Stimulated activated CD4-positive, alpha-beta T cell treated with anti-CD3 and anti-CD28 coated beads, Interleukin-4, amount 100 ng/mL, for 24 hours (primary cell): ENCODE measurements at regions not wholly inside any gene's neighbourhood (a gene's known extent, or its start where the extent isn't known, plus 50 kb on each side); places are given as distances from the start of the nearest gene placed in this dataset.

Experiments used
- DNase-seq: peaks from one replicate; pipeline ENCODE4 v3.0.0-alpha.2; 2020

DNA sequence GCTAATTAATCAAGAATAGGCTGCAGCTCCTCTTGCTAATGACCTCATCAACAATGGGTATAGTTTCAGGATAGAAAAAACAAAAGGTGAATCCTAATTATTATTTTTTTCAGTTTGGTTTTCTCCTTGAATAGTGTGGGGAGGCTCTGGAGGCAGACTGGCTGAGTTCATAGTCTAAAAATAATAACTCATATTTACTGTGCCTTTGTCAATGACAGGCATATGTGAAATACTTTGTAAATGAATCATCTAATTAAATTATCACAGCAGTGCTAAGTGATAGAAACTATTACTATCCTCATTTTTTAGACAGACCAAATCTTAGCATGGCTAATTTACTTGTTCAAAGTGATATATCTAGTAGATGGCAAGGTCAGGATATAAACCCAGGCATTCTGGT, 1261.0 kb upstream of the SLC10A2 start:
- no peak for DNase-seq

DNA sequence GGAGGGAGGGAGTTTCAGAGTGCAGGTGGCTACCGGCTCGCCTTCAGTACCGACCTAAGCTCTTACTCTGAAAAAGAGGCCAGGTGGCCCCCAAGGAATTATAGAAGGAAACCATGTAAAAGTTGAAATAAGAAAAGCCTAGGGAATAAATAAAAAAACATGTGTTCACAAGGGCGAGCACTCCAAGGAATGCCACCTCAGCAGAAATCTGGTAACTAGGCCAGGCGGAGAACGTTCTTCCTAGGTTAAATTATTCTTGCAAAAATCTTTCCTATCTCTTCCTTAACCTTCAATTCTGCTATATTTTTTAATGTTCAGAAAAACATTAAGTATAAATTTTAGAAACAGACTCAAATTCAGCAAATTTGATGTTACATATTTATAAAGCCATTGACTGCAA, 1260.3 kb upstream of the SLC10A2 start:
- no peak for DNase-seq

DNA sequence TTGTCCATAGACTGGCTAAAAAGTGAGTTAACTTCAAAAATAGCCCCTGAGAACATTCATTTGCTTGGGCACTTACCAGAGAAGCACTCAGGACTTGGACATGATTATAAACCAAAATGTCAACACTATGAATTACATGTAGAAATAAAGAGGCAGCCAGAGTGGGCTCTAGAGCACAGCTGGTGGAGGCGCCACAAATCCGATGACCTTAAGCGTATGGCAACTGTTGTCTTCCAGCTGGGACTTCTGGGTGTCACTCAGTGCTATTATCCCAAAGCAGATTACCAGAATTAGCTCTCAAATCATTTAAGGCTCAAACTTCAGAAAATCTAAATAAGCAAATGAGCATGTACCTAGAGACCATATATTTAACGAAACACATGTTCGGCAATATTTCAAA, 1255.5 kb upstream of the SLC10A2 start:
- DNase-seq: no peak

DNA sequence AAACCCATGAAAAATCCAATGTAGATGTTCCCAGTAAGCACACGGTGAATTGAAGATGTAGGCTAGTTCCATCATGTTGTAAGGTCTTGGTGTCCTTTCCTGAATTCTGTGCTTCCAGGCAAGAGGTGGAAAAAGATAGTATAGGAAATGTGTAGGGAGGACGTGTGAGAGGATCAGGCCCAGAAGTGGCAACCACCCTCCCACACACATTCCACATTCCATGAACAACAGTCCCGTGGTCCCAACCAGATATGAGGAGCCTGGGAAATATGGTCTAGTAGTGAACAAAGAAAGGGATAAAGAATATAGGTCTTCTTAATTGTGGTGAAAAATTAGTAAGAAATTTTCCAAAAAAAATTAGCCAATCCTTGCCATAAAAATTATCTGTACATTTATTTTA, 1254.2 kb upstream of the SLC10A2 start:
- DNase-seq: no peak

DNA sequence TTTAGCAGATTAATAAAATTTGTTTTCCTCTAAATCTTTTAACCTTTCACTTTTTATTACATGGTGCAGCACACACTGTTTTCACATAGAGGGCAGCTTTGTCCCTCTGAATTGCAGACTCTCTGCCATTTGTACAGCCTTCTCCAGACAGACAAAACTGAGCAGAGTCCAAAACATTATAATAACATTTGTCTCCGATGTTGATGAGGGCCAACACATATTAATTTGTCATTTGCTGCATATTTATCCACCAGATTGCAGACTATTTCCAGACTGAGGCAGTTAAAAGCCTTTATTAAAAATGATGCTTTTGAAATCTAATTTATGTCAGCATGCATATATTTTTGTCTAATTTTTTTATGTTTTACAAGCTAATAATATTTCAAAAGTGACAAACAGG, 1251.9 kb upstream of the SLC10A2 start:
- DNase-seq: no peak

DNA sequence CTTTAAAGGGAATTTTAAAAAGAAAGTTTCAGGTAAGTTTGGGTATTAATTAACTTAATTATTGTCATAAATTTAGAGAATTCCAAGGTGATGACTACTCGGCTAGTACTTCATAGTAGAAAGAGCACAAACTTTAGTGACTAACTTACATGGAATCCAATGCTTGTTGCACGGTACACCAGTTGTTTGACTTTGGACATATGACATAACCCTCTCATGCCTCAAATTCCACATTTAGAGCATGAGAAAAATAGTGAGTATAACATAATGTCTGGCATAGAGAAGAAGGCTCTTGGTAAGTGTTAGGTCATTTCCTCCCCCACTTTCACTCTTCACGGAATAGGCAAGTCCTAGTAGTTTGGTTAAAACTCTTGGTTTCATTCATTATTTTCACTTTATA, 1249.4 kb upstream of the SLC10A2 start:
- no peak for DNase-seq

DNA sequence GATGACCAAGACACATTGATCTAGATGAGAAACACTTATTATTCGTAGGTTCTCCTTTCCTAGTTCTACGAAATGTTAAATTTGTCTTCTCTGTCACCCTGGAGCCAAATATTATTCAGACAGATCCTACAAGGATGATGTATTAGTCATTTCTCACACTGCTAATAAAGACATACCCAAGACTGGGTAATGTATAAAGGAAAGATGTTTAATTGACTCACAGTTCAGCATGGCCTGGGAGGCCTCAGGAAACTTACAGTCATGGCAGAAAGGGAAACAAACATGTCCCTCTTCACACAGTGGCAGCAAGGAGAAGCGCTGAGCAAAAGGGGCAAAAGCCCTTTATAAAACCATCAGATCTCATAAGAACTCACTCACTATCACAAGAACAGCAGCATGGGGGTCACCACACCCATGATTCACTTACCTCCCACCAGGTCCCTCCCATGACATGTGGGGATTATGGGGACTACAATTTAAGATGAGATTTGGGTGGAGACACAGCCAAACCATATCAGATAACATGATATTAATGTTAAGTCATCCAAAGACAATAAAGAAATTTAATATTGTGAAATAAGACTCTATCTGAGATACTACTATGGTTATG, 1248.8 kb upstream of the SLC10A2 start:
- DNase-seq: no peak

DNA sequence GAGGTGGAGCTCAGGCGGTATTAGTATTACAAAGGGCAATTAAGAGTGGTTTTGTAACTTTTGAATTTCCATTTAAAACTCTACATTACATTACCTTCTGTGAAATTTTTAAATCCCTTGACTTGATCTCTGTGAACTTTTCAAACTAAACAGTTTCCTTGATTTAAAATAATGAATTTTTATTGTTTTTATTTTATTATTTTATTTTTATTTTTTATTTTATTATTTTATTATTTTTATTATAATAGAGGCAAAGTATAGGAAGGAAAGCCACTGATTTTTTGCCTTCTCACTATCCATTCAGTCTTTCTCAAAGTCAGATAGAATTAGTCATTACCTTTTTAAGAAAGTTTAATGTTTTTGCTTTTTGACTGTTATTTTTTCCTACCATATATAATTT, 1248.1 kb upstream of the SLC10A2 start:
- no peak for DNase-seq

DNA sequence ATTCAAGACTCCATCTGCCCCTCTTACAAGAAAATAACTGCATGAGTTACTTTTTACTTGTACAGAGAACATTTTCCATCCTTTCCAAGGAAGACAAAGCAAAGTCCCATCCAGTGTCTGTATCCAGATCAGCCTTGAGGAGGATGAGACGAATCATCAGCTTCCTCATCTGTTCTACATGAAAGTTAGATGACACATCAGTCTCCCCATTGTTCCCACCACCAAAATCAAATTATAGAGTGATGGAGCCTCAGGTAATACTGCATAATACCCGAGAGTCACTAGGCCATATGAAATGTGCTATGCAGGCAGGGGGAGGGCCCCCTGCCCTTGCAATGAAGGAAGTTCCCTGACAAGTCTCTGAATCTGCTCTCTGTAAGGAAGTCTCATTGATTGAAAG, 1244.6 kb upstream of the SLC10A2 start:
- DNase-seq: no peak

DNA sequence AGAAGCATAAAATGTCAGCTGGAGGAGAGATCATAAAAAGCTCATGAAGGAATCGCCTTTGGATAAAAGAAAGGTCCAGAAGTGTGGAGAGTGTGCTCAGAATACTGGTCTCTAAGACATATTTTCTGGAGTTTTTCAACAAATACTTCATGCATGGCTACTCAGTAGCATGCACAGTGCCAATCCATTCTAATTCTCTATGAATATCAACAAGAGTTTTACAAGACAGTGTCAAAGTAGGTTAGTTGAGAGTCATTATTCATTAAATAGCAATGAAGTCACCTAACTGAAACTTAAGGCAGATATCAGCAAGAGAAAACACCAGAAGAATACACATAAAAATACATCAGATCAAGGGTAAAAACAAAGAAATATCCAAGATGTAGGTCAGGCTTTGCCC, 1243.2 kb upstream of the SLC10A2 start:
- DNase-seq: no peak

DNA sequence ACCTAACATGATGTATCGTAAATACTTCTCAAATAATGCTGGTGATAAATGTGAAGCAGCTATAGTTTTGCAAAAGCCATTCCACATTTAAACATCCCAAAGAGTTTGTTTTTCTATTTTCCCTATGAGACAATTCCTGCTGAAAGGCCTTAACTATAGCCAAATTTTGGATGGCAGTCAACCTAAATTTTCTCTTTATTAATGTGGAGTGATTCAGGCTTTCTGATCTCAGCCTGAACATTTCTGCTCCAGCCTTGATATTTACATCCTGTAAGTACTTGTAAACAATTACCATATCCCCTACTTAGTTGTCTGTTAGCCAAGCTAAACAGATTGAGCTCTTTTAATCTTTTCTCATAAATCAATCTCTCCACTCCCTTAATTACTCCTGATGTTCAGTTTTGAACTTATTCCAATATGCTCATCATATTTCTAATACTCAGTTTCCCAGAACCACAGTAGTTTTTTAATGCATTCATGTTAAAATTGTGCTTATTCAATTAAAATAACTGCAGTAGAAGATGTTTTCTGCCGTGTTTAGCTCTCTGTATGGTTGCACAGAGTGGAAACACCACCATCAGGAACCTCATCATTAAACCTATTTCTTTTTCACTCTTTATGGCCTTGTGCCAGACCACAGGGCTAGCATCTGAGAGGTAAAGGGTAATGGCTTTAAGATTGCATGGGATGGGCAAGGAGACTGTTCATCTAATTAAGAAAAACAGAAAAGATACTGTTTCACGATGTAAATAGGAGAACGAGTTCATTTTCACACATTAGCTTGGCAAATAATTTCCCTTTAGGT, 1235.2 kb upstream of the SLC10A2 start:
- DNase-seq: no peak

DNA sequence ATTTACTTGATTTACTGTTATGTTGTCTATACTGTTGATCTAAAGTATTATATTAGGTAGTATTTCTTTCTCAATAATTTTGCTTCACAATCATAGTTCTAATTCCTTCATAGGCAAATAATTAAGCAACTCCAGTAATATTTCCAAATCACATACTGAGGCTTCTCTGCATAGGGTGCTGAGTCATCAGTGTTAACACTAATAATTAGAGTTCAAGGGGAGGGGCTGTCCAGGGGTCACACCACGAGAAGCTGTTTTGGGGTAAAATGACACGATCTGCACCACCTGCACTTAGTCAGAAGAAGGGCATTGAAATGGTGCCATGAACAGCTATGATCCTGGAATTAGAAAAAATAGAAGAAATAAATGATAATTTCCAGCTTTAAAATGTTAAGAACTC, 1230.9 kb upstream of the SLC10A2 start:
- DNase-seq: no peak

DNA sequence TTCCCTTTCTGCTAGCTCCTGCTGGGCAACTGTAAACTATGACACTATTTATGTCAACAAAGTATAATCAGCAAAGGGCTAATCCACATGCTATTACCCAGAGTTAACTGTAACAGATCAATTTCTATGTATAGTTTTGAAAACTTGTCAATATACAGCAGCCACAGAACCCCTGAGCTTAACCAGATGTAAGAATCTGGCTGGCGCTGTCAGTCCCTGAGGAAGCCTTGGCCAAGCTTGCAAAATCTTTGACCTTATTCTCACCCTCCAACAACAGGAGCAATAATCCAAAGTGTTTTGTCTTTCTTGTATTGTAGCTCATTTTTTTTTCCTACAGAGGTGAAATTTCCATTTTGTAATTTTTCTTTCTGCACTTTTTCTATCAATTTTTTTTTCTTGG, 1230.1 kb upstream of the SLC10A2 start:
- no peak for DNase-seq

DNA sequence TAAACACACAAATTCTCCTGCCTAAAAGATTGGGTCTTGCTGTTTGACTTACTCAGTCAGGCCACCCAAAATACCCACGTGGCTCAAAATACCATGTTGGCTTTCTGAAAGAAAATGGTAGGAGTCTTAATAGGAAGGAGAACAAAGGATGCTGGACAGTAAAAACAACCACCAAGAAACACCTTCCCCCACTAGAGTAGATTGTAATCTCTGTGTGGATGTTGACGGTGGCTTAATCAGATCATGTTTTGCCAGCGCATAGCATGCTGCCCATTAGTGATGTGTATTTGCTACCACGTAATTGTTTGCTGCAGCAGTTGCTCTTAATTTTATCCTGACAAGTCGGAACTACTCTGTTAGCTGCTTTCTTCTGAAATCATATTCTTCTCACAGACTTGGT, 1229.3 kb upstream of the SLC10A2 start:
- no peak for DNase-seq

DNA sequence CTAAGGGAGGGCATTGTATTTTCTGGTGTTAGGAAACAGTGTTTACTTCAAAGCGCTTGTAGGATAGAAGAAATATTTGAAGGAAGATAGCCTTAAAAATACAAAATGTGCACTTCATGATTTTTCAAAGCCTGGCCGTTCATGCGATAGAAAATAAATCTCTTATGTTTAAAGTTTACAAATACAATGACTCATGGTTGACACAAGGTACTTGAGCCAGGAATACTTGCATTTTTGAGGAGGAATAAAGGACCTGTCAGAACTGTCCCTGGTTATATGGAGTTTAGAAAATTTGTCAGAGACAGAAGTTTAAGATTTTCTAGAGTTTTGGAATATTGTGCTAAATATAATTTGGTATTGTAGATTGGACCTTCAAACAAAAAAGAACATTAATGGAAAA, 1223.2 kb upstream of the SLC10A2 start:
- no peak for DNase-seq

DNA sequence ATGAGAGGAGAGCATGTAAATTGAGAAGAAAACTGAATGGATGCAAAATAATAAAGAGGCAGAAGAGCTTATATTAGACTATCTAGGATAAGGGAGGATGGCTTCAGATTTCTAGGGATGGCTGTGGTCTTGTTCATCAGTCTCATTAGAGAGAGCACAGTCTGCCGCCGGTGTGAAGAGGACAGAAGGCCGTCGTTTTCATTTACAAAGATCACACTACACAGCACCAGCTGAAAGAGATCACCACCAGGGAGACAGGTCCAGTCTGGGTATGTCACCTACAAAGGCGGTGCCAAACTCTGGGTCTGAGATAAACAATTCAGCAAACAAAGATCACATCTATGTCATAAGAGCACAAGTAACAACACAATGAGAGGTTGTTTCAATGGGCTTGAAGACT, 1222.3 kb upstream of the SLC10A2 start:
- DNase-seq: no peak

DNA sequence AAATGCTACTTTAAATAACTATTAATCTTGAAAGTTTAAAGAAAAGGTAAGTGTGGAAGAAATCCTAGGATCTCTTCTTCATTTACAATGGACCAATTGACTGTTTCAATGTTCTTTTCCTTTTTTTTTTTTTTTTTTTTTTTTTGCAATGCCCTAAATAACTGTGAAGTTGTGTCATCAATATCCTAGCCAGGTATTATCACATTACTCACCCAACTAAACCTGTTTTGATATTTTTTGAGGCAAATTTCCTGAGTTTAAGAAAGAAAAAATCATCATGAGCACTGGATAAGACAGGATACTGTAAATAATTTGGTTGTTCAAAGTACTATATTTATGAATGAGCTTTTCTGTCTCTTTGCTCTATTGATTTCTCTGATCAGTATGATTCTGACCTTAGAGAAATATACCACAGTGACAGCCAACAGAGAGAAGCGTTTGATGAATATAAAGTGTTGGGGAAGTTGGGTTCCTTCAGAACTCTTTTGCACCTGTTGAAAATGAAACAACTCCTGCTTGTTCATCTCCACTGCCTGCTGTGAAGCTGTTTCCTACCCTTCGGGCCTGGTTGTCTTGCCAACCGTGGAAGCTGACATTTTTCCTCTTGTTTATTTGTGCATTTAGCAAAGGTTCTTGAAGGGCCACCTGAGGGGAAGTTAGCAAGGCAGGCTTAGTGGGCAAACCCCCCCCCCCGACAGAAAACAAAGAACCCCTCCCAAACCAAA, 1220.5 kb upstream of the SLC10A2 start:
- no peak for DNase-seq

DNA sequence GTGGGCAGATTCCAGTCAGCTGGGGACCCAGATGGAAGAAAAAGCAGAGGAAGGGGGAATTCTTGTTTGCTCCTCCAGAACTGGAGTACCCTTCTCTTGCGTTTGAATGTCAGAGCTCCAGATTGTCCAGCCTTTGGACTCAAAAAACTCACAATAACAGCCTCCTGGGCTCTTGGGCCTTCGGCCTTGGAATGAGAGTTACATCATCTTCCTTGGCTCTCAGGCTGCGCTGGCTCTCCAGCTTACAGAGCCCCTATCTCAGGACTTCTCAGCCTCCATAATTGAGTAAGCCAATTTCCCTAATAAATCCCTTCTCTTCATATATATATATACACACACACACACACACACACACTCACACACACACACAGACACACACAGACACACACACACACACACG, 1215.7 kb upstream of the SLC10A2 start:
- DNase-seq: no peak

DNA sequence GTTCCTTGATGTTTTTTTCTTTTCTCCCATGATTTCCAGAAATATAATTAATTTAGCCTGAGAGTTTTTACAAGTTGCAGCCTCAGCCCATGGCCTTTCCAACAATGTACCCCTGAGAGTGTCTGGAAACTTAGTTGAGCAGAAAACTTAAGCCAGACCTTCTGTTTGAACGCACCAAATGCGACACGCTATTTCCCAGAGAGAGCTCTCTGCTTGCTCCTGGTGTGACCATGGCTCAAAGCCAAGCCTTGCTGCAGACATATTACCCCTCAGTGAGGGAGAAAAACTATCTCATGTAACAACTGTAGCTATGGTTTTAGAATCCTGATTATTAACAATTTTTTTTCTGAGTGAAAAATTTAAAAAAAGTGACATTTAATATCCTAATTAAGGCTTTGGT, 1204.5 kb upstream of the SLC10A2 start:
- DNase-seq: no peak

DNA sequence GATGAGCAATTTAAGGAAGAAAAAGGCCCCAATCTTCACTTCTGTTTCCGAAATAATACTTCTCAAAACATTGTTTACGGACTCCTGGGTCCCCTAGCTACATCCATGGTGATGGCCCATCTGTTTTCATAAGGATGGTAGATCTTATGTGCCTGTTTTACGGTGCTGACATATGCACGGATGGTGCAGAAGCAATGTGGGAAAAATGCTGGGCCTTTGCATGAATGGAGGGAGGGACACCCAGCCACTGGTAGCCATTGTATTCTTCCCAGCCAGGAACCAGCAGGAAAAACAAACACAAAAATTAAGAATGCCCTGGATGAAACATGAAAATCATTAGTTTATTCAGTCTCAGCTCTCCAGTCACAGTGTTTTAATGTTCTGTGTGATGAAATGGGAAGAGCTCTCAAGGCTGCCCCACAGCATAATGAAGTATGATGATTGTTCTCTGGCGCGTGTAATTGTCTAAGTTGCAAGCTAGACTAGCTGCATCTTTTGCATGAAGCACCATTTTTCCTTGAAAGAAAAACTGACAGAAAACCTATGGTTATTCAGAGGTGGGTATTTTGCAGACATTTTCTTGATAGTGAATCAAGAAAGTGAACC, 1201.1 kb upstream of the SLC10A2 start:
- DNase-seq: no peak

DNA sequence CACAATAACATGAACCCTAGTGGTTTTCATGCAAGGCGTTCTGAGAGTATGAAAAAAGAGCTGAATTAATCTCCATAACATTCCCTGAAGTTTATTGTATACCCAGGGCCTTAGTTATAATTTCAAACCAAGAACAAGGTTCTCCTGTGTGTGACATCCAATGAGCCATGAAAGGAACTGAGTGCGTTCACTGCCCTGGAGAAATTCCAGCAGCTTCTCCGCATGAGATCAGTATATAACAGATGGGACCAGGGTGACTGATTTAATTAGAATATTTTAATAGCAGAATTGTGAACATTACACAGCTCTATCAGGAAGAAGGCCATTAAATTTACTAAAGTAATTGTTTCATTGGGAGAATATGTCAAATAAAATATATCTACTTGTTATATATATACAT, 1190.5 kb upstream of the SLC10A2 start:
- DNase-seq: no peak

DNA sequence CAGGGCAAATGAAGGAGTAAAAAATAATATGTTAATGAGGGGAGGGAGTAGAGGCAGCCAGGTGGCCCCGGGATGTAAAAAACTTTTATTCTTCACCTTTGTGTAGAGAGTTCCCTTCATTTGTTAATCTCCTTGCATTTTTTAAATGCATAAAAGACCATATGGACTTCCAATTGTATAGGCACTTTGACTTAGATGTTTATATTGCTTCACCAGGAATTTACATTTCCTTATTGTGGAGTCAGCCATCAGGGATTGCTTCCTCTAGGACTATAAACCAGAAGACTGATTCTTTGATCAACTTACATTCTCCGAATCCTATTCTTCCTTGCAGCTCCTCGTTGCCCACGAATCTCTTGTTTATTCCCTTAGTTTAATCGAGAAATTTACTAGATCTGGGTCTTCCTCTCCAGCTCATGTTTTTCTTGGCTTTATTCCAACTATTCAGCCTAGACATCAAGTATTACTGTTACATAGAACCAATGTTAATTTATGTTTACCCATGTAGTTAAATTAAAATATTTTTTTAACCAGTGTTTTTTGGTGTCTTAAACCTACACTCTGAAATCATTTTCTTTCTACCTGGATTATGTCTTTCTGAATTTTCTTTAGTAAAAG, 1187.0 kb upstream of the SLC10A2 start:
- DNase-seq: no peak

DNA sequence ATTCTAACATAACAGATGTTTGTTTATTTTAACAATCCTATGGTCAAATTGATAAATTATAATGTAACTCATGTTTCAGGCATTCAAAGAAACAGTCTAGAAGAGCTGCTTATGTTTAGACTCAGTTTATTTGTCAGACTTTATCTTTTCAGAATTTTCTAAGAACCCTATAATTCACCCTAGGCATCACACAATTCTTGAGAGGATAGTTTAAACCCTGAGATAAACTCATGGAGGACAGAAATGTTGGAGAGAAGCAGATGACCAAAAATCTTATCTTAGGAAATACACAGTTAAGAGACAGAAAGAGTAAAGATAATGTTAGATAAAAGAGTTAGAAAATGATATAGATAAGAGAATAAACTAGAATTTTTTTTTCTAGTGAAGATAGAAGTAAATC, 1185.7 kb upstream of the SLC10A2 start:
- DNase-seq: no peak
